ENCODE measurements at regions not wholly inside any gene's neighbourhood (a gene's known extent, or its start where the extent isn't known, plus 50 kb on each side); places are given as distances from the start of the nearest gene placed in this dataset.

DNA sequence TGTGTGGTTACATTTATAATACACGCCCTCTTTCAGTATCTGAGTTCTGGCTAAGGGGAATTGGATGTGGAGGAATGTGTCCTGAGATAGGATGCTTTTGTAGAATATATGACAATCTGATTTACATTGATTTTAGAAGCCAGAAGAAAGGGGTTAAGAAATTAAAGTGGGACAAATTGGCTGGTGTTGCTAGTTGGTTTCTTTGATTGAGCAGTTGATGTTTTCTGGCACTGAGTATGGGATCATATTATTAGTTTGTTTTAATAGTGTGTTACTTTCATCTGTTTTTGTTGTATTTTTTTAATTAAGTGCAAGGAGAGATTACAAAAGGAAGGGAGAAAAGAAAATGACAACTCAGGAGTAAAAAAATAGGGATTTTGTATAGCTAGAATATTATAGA is 1634.7 kb upstream of the B3GALT2 start:
- intact Hi-C loops (cut with micrococcal nuclease): no loop called here
- POLR2A ChIA-PET: no interaction called here
- Histone ChIP-seq H3K4me3 (replicated peaks in 1 of 2; ENCODE audit: low read depth in 1 of 2, low read length in 2 of 2) (no peak overlapping the region), H3K36me3 (ENCODE audit: control insufficient read depth in 1 of 2, insufficient read depth in 2 of 2, low read length in 2 of 2) (no peaks in the 10 kb centered on the region), H3K27ac (ENCODE audit: low read depth, low read length) (no peak overlapping the region), H2AFZ (ENCODE audit: low read depth, low read length, poor library complexity, severe bottlenecking) (no peak overlapping the region), H3K4me2 (ENCODE audit: low read length) (no peak overlapping the region), H3K79me2 (ENCODE audit: insufficient read depth, low read length) (no peaks in the 10 kb centered on the region), H3K9me2 (ENCODE audit: insufficient read depth) (no peaks in the 10 kb centered on the region), H3K27me3 (ENCODE audit: insufficient read depth, low read length) (no peaks in the 10 kb centered on the region), H3K9me3 (ENCODE audit: control insufficient read depth in 1 of 2, insufficient read depth in 1 of 2, low read depth in 1 of 2, low read length in 2 of 2) (no peaks in the 10 kb centered on the region), H4K20me1 (ENCODE audit: insufficient read depth) (no peaks in the 10 kb centered on the region), H3K9ac (ENCODE audit: low read length) (no peak overlapping the region), H3K4me1 (ENCODE audit: control insufficient read depth in 1 of 2, insufficient read depth in 2 of 2, low read length in 2 of 2) (no peaks in the 10 kb centered on the region)
- CTCF ChIA-PET: no interaction called here
- no peak for ATAC-seq
- DNase-seq (ENCODE audit: low read depth, low spot score): no peak
- TF ChIP-seq TCF7L2 (IDR thresholded peaks at IDR 0.05; ENCODE audit: borderline replicate concordance, extremely low read depth, insufficient read depth, insufficient read length): no peak
- TF ChIP-seq, protein P1, sequence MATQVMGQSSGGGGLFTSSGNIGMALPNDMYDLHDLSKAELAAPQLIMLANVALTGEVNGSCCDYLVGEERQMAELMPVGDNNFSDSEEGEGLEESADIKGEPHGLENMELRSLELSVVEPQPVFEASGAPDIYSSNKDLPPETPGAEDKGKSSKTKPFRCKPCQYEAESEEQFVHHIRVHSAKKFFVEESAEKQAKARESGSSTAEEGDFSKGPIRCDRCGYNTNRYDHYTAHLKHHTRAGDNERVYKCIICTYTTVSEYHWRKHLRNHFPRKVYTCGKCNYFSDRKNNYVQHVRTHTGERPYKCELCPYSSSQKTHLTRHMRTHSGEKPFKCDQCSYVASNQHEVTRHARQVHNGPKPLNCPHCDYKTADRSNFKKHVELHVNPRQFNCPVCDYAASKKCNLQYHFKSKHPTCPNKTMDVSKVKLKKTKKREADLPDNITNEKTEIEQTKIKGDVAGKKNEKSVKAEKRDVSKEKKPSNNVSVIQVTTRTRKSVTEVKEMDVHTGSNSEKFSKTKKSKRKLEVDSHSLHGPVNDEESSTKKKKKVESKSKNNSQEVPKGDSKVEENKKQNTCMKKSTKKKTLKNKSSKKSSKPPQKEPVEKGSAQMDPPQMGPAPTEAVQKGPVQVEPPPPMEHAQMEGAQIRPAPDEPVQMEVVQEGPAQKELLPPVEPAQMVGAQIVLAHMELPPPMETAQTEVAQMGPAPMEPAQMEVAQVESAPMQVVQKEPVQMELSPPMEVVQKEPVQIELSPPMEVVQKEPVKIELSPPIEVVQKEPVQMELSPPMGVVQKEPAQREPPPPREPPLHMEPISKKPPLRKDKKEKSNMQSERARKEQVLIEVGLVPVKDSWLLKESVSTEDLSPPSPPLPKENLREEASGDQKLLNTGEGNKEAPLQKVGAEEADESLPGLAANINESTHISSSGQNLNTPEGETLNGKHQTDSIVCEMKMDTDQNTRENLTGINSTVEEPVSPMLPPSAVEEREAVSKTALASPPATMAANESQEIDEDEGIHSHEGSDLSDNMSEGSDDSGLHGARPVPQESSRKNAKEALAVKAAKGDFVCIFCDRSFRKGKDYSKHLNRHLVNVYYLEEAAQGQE (IDR thresholded peaks at IDR 0.05; ENCODE audit: low read depth): no peak
- no peak for TF ChIP-seq ZNF274 (IDR thresholded peaks at IDR 0.05; ENCODE audit: low read depth, low read length)
- no peak for TF ChIP-seq POLR2AphosphoS5 (IDR thresholded peaks at IDR 0.05; ENCODE audit: low read depth, low read length)
- no peak for TF ChIP-seq JUND (IDR thresholded peaks at IDR 0.05)
- TF ChIP-seq EZH2 (IDR thresholded peaks at IDR 0.05): no peak
- no peak for TF ChIP-seq POLR2A (IDR thresholded peaks at IDR 0.05; ENCODE audit: borderline replicate concordance, extremely low read depth, insufficient read depth, insufficient read length)
- TF ChIP-seq FOSL1 (IDR thresholded peaks at IDR 0.05; ENCODE audit: low read depth): no peak
- TF ChIP-seq EZH2phosphoT487 (IDR thresholded peaks at IDR 0.05; ENCODE audit: borderline replicate concordance): no peak
- no peak for TF ChIP-seq ZBTB33 (IDR thresholded peaks at IDR 0.05; ENCODE audit: extremely low read depth, insufficient replicate concordance, low read length)
- TF ChIP-seq ELF1 (IDR thresholded peaks at IDR 0.05; ENCODE audit: borderline replicate concordance, low read depth): no peak
- no TSS peak for BruUV-seq (replicated peaks)
- RAD21 ChIA-PET (ENCODE audit: low non-redundant PET in 1 of 2, low total read pairs in 2 of 2, uncharacterized antibody in 2 of 2, unreplicated experiment in 2 of 2): no interaction called here

Measured in HCT116 (cell line).